SK-N-SH treated with all-trans-retinoic acid at 6 μM for 48 hours (cell line): ENCODE measurements at regions not wholly inside any gene's neighbourhood (a gene's known extent, or its start where the extent isn't known, plus 50 kb on each side); places are given as distances from the start of the nearest gene placed in this dataset.

Source experiments
- ATAC-seq: fragments of 200-7000 bp; cut with Tn5 transposase; 3 replicates; pipeline ENCODE4 v1.9.1; 2020; ENCODE audit warnings: mild to moderate bottlenecking, moderate library complexity
- ARNTL ChIP-seq: fragments of 450-650 bp; formaldehyde crosslinking; IDR thresholded peaks from 2 replicates; pipeline ENCODE4 v1.5.0; 2020; ENCODE audit warnings: low read depth, mild to moderate bottlenecking, moderate library complexity, borderline replicate concordance
- BACH2 ChIP-seq: fragments of 250-450 bp; sonication (Bioruptor Pico); IDR thresholded peaks from 2 replicates; pipeline ENCODE4 v1.9.0; 2021; ENCODE audit warnings: mild to moderate bottlenecking, borderline replicate concordance
- CSDC2 ChIP-seq: fragments of 250-450 bp; sonication (Bioruptor Pico); IDR thresholded peaks from 2 replicates; pipeline ENCODE4 v1.5.0; 2020; ENCODE audit warnings: mild to moderate bottlenecking, moderate library complexity
- ESRRG ChIP-seq: fragments of 250-450 bp; sonication (Bioruptor Pico); IDR thresholded peaks from 2 replicates; pipeline ENCODE4 v1.6.1; 2021; ENCODE audit warnings: mild to moderate bottlenecking
- GLIS3 ChIP-seq: fragments of 250-450 bp; sonication (Bioruptor Pico); IDR thresholded peaks from 2 replicates; pipeline ENCODE4 v1.5.0; 2020; ENCODE audit warnings: mild to moderate bottlenecking, moderate library complexity
- ISL1 ChIP-seq: fragments of 250-450 bp; sonication (Bioruptor Pico); IDR thresholded peaks from 2 replicates; pipeline ENCODE4 v2.1.2; 2022; ENCODE audit warnings: mild to moderate bottlenecking, moderate library complexity
- OSR1 ChIP-seq: fragments of 250-450 bp; sonication (Bioruptor Pico); IDR thresholded peaks from 2 replicates; pipeline ENCODE4 v1.8.0; 2022; ENCODE audit warnings: moderate library complexity, mild to moderate bottlenecking, inconsistent platforms
- POU6F1 ChIP-seq: fragments of 250-450 bp; sonication (Bioruptor Pico); IDR thresholded peaks from 2 replicates; pipeline ENCODE4 v1.8.0; 2021; ENCODE audit warnings: low read depth, mild to moderate bottlenecking, moderate library complexity, borderline replicate concordance
- PPARA ChIP-seq: fragments of 250-450 bp; sonication (Bioruptor Pico); IDR thresholded peaks from 2 replicates; pipeline ENCODE4 v1.5.0; 2020; ENCODE audit warnings: mild to moderate bottlenecking, borderline replicate concordance
- RARB ChIP-seq: fragments of 250-450 bp; sonication (Bioruptor Pico); IDR thresholded peaks from 2 replicates; pipeline ENCODE4 v1.8.0; 2021; ENCODE audit warnings: mild to moderate bottlenecking, moderate library complexity
- SNAI2 ChIP-seq: fragments of 250-450 bp; sonication (Bioruptor Pico); IDR thresholded peaks from 2 replicates; pipeline ENCODE4 v1.5.0; 2020; ENCODE audit warnings: mild to moderate bottlenecking, moderate library complexity
- TOX ChIP-seq: fragments of 250-450 bp; sonication (Bioruptor Pico); IDR thresholded peaks from 2 replicates; pipeline ENCODE4 v1.8.0; 2021; ENCODE audit warnings: mild to moderate bottlenecking, moderate library complexity, borderline replicate concordance
- TSHZ2 ChIP-seq: fragments of 250-450 bp; sonication (Bioruptor Pico); IDR thresholded peaks from 2 replicates; pipeline ENCODE4 v1.5.0; 2020; ENCODE audit warnings: mild to moderate bottlenecking, moderate library complexity
- ZC3H10 ChIP-seq: fragments of 250-450 bp; sonication (Bioruptor Pico); IDR thresholded peaks from 2 replicates; pipeline ENCODE4 v1.5.1; 2021; ENCODE audit warnings: mild to moderate bottlenecking, moderate library complexity
- ZFP3 ChIP-seq: fragments of 250-450 bp; sonication (Bioruptor Pico); IDR thresholded peaks from 2 replicates; pipeline ENCODE4 v1.5.0; 2020; ENCODE audit warnings: mild to moderate bottlenecking, moderate library complexity
- ZFP30 ChIP-seq: fragments of 450-650 bp; formaldehyde crosslinking; IDR thresholded peaks from 2 replicates; pipeline ENCODE4 v1.5.0; 2022; ENCODE audit warnings: mild to moderate bottlenecking, moderate library complexity
- ZNF565 ChIP-seq: fragments of 450-650 bp; formaldehyde crosslinking; conservative IDR thresholded peaks from 2 replicates; pipeline ENCODE4 v1.5.0; 2020; ENCODE audit warnings: low read depth, mild to moderate bottlenecking, moderate library complexity
- ZNF70 ChIP-seq: fragments of 450-650 bp; formaldehyde crosslinking; IDR thresholded peaks from 2 replicates; pipeline ENCODE4 v1.5.0; 2020; ENCODE audit warnings: mild to moderate bottlenecking, moderate library complexity
- ZNF8 ChIP-seq: fragments of 450-650 bp; formaldehyde crosslinking; IDR thresholded peaks from 2 replicates; pipeline ENCODE4 v1.5.0; 2020; ENCODE audit warnings: mild to moderate bottlenecking, moderate library complexity
- TF ChIP-seq, protein P1 (sequence below): fragments of 250-450 bp; sonication (Bioruptor Pico); IDR thresholded peaks from 2 replicates; pipeline ENCODE4 v1.5.1; 2020; ENCODE audit warnings: low read depth, mild to moderate bottlenecking, moderate library complexity
- TF ChIP-seq, protein P2 (sequence below): fragments of 250-450 bp; sonication (Bioruptor Pico); IDR thresholded peaks from 2 replicates; pipeline ENCODE4 v1.8.0; 2020; ENCODE audit warnings: mild to moderate bottlenecking, moderate library complexity, borderline replicate concordance

- no peak for ATAC-seq
- TF ChIP-seq RARB (no peak), ISL1 (no peak), POU6F1 (CRISPR knock-in tag) (no peak), BACH2 (CRISPR knock-in tag) (no peak), ESRRG (CRISPR knock-in tag) (no peak), ZNF565 (CRISPR knock-in tag) (no peak), ZNF8 (no peak), SNAI2 (CRISPR knock-in tag) (no peak), PPARA (no peak), CSDC2 (CRISPR knock-in tag) (no peak), GLIS3 (no peak), ZNF70 (CRISPR knock-in tag) (no peak), OSR1 (CRISPR knock-in tag) (no peak), TSHZ2 (CRISPR knock-in tag) (no peak), ARNTL (CRISPR knock-in tag) (no peak), TOX (no peak)
- TF ChIP-seq, protein P1, sequence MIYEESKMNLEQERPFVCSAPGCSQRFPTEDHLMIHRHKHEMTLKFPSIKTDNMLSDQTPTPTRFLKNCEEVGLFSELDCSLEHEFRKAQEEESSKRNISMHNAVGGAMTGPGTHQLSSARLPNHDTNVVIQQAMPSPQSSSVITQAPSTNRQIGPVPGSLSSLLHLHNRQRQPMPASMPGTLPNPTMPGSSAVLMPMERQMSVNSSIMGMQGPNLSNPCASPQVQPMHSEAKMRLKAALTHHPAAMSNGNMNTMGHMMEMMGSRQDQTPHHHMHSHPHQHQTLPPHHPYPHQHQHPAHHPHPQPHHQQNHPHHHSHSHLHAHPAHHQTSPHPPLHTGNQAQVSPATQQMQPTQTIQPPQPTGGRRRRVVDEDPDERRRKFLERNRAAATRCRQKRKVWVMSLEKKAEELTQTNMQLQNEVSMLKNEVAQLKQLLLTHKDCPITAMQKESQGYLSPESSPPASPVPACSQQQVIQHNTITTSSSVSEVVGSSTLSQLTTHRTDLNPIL (CRISPR knock-in tag): no peak
- TF ChIP-seq, protein P2, sequence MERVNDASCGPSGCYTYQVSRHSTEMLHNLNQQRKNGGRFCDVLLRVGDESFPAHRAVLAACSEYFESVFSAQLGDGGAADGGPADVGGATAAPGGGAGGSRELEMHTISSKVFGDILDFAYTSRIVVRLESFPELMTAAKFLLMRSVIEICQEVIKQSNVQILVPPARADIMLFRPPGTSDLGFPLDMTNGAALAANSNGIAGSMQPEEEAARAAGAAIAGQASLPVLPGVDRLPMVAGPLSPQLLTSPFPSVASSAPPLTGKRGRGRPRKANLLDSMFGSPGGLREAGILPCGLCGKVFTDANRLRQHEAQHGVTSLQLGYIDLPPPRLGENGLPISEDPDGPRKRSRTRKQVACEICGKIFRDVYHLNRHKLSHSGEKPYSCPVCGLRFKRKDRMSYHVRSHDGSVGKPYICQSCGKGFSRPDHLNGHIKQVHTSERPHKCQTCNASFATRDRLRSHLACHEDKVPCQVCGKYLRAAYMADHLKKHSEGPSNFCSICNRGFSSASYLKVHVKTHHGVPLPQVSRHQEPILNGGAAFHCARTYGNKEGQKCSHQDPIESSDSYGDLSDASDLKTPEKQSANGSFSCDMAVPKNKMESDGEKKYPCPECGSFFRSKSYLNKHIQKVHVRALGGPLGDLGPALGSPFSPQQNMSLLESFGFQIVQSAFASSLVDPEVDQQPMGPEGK: no peak
- TF ChIP-seq, all 23 proteins: peak for 0
Measured at GRCh38 chr14:26947265-26947664, 349.4 kb upstream of the NOVA1 start.

GRCh38 chr14:26959437-26959836, 361.6 kb upstream of the NOVA1 start:
- no peak for ATAC-seq
- TF ChIP-seq, protein P1 (CRISPR knock-in tag): no peak
- no peak for TF ChIP-seq CSDC2 (CRISPR knock-in tag)
- no peak for TF ChIP-seq ZFP30
- no peak for TF ChIP-seq TOX
- TF ChIP-seq SNAI2 (CRISPR knock-in tag): no peak
- TF ChIP-seq ZNF565 (CRISPR knock-in tag): no peak
- TF ChIP-seq TSHZ2 (CRISPR knock-in tag): no peak
- TF ChIP-seq ZC3H10 (CRISPR knock-in tag): no peak
- no peak for TF ChIP-seq GLIS3
- TF ChIP-seq BACH2 (CRISPR knock-in tag): no peak
- TF ChIP-seq RARB: no peak
- TF ChIP-seq ZFP3 (CRISPR knock-in tag): no peak
- TF ChIP-seq OSR1 (CRISPR knock-in tag): no peak
- no peak for TF ChIP-seq ZNF70 (CRISPR knock-in tag)
- no peak for TF ChIP-seq ESRRG (CRISPR knock-in tag)
- TF ChIP-seq ARNTL (CRISPR knock-in tag): no peak
- no peak for TF ChIP-seq PPARA
